GM08714 (cell line): ENCODE measurements at regions not wholly inside any gene's neighbourhood (a gene's known extent, or its start where the extent isn't known, plus 50 kb on each side); places are given as distances from the start of the nearest gene placed in this dataset.

Experiments
- H3K4me3 ChIP-seq: fragments of 200-500 bp; sonication (Bioruptor generic); 2 replicates; pipeline ENCODE4 v1.5.1; 2014; ENCODE audit warnings: mild to moderate bottlenecking, low read length, inconsistent platforms
- ZNF274 ChIP-seq: IDR thresholded peaks from 2 replicates; pipeline ENCODE4 v1.6.1; 2012; ENCODE audit warnings: mild to moderate bottlenecking, low read depth, low read length

GRCh38 chr3:156620901-156621300 lies 53.5 kb upstream of the TIPARP start:
- TF ChIP-seq ZNF274 = no peak
- H3K4me3 ChIP-seq = no peak overlapping the region

- H3K4me3 ChIP-seq = no peak overlapping the region
- no peak for TF ChIP-seq ZNF274
Observed at GRCh38 chr3:156620260-156620659, 54.1 kb upstream of the TIPARP start.

- H3K4me3 ChIP-seq = no peak overlapping the region
- no peak for TF ChIP-seq ZNF274
Observed at GRCh38 chr3:156619376-156619775, 55.0 kb upstream of the TIPARP start.

GRCh38 chr3:156617781-156618180 lies 56.6 kb upstream of the TIPARP start:
- TF ChIP-seq ZNF274 = no peak
- H3K4me3 ChIP-seq = no peak overlapping the region

- H3K4me3 ChIP-seq = no peak overlapping the region
- no peak for TF ChIP-seq ZNF274
Observed at GRCh38 chr3:156617145-156617544, 57.2 kb upstream of the TIPARP start.

- H3K4me3 ChIP-seq = no peak overlapping the region
- no peak for TF ChIP-seq ZNF274
Observed at GRCh38 chr3:156615592-156616173, 58.7 kb upstream of the TIPARP start.

- no peak for TF ChIP-seq ZNF274
- no peak overlapping the region for H3K4me3 ChIP-seq
Observed at GRCh38 chr3:156614642-156615511, 59.5 kb upstream of the TIPARP start.

GRCh38 chr3:156612903-156613302 lies 58.0 kb upstream of the SSR3 start:
- TF ChIP-seq ZNF274 = no peak
- no peak overlapping the region for H3K4me3 ChIP-seq

GRCh38 chr3:156611870-156612494 lies 57.1 kb upstream of the SSR3 start:
- no peak for TF ChIP-seq ZNF274
- H3K4me3 ChIP-seq = no peak overlapping the region

GRCh38 chr3:156610154-156610553 lies 55.2 kb upstream of the SSR3 start:
- no peak for TF ChIP-seq ZNF274
- H3K4me3 ChIP-seq = no peak overlapping the region

- no peak for TF ChIP-seq ZNF274
- H3K4me3 ChIP-seq = no peak overlapping the region
Observed at GRCh38 chr3:156609546-156609945, 54.6 kb upstream of the SSR3 start.

GRCh38 chr3:156608601-156609514 lies 53.9 kb upstream of the SSR3 start:
- TF ChIP-seq ZNF274 = no peak
- no peak overlapping the region for H3K4me3 ChIP-seq

- no peak for TF ChIP-seq ZNF274
- H3K4me3 ChIP-seq = no peak overlapping the region
Observed at GRCh38 chr3:156606729-156607128, 51.8 kb upstream of the SSR3 start.
